Skeletal muscle tissue (tissue), 3 donors: ENCODE measurements at regions not wholly inside any gene's neighbourhood (a gene's known extent, or its start where the extent isn't known, plus 50 kb on each side); places are given as distances from the start of the nearest gene placed in this dataset.

Experiments
- H3K27ac ChIP-seq: one replicate; pipeline ENCODE4 v1.7.0; 2013; ENCODE audit warnings: mild to moderate bottlenecking, low read depth, low read length, inconsistent platforms
- H3K27me3 ChIP-seq, 3 donors: one replicate each; pipeline ENCODE4 v1.7.0; 2013; ENCODE audit warnings: low read length in 3 of 3; ENCODE audit not compliant: control insufficient read depth in 3 of 3, insufficient read depth in 3 of 3
- H3K36me3 ChIP-seq, 3 donors: one replicate each; pipeline ENCODE4 v1.7.0; 2013; ENCODE audit warnings: low read length in 3 of 3; ENCODE audit not compliant: control insufficient read depth in 3 of 3, insufficient read depth in 3 of 3
- H3K4me1 ChIP-seq, 3 donors: one replicate each; pipeline ENCODE4 v1.7.0; 2013; ENCODE audit warnings: low read length in 3 of 3, mild to moderate bottlenecking in 3 of 3; ENCODE audit not compliant: control insufficient read depth in 3 of 3, insufficient read depth in 3 of 3
- H3K4me3 ChIP-seq, 3 donors: one replicate each; pipeline ENCODE4 v1.7.0; 2013; ENCODE audit warnings: low read length in 3 of 3
- H3K9ac ChIP-seq, 3 donors: one replicate each; pipeline ENCODE4 v1.7.0; 2013; ENCODE audit warnings: low read length in 3 of 3, mild to moderate bottlenecking in 3 of 3, moderate library complexity in 2 of 3, low read depth in 1 of 3
- H3K9me3 ChIP-seq, 3 donors: one replicate each; pipeline ENCODE4 v1.7.0; 2013; ENCODE audit warnings: low read length in 3 of 3; ENCODE audit not compliant: control insufficient read depth in 3 of 3
- donor health status: Osteomylitis.

DNA sequence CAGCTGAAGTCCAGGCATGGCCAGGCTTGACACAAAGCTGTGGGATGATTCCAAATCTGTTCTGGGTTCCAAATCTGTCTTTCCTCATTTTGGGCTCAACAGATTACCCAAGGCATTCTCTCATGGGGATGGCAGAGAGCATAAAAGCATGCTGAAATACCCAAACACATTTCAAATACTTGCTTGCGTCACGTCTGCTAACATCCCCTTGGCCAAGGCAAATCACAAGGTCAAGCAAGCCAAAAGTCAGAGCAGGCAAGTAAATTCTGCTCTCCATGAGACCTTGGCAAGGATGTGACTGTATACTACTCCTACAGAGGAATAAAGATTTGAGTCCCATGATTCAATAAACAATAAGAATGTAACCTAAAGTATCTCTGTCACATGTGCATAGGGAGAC, 306.7 kb downstream of the EPB41L4A start:
- no peak overlapping the region for H3K4me3 ChIP-seq
- H3K4me1 ChIP-seq, result no peaks in the 10 kb centered on the region
- H3K9me3 ChIP-seq, result no peaks in the 10 kb centered on the region
- H3K27ac ChIP-seq, result no peak overlapping the region
- no peak overlapping the region for H3K9ac ChIP-seq
- no peaks in the 10 kb centered on the region for H3K36me3 ChIP-seq
- no peaks in the 10 kb centered on the region for H3K27me3 ChIP-seq

DNA sequence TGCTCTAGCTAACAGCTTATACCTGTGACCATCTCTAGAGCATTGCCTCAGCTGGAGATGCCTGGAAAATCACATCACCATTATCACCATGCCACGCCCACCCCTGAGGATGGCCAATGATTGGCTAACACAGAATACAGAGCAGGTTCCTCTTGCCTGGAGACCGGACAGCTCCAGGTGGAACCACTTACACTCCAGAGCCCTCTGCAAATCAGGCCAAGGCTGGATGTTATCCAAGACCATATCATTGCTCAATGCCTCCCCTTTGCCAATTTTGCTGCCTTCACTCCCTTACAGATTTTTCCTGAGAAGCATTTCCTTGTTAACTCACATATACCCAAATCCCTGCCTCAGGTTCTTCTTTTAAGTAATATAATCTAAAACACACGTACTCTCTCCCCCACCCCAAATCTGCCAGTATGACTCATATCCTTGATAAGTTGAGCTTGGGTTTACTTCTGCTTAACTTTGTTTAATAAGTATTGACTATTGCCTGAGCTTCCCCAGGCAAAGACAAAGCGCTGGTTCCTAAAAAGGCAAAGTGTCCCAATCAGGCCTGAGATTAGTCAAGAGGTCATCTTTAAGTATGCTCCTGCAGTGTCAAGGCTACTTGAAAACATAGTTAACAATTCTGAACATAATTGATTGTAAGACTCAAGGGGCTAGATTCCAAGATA, 309.6 kb downstream of the EPB41L4A start:
- no peaks in the 10 kb centered on the region for H3K4me1 ChIP-seq
- H3K9ac ChIP-seq, result no peak overlapping the region
- no peak overlapping the region for H3K27ac ChIP-seq
- no peaks in the 10 kb centered on the region for H3K27me3 ChIP-seq
- no peak overlapping the region for H3K4me3 ChIP-seq
- no peaks in the 10 kb centered on the region for H3K36me3 ChIP-seq
- H3K9me3 ChIP-seq, result no peaks in the 10 kb centered on the region

DNA sequence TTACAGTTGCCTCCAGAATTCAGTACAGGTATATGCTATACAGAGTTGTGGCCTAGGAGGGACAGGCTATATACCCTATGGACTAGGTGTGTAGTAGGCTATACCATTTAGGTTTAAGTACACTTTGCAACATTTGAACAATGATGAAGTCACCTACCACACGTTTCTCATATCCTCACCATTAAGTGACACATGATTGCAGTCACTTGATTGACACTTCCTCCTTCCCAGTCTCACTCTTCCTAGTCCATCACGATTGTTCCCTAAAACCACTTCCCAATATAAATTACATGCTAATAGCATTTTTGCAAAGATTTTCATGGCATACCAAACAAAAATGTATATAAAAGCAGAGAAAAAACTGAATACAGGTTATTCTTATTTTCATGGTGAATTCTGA, 312.2 kb downstream of the EPB41L4A start:
- H3K36me3 ChIP-seq, result no peaks in the 10 kb centered on the region
- no peaks in the 10 kb centered on the region for H3K27me3 ChIP-seq
- no peaks in the 10 kb centered on the region for H3K4me1 ChIP-seq
- no peak overlapping the region for H3K27ac ChIP-seq
- no peaks in the 10 kb centered on the region for H3K9me3 ChIP-seq
- no peak overlapping the region for H3K4me3 ChIP-seq
- no peak overlapping the region for H3K9ac ChIP-seq

DNA sequence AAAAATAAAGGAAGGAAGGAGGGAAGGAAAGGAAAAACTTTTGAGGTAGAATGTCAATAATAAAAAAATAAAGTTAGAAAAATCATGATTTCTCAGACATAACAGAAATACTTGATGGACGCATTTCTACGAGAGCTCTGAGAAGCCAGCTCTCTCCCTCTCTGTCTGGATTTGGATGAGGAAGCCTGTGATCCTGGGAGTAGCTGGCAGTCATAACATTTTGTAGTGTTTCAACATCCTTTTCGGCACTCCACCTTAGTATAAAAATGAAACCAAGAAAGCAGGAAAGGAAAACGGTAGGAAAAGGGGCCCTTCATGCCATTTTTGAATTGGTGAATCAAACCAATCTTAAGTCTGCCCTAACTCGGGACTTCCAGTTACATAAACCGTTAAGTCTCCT, 321.3 kb downstream of the EPB41L4A start:
- H3K9ac ChIP-seq, result no peak overlapping the region
- no peaks in the 10 kb centered on the region for H3K27me3 ChIP-seq
- H3K36me3 ChIP-seq, result no peaks in the 10 kb centered on the region
- H3K27ac ChIP-seq, result no peak overlapping the region
- no peaks in the 10 kb centered on the region for H3K9me3 ChIP-seq
- H3K4me1 ChIP-seq, result no peaks in the 10 kb centered on the region
- H3K4me3 ChIP-seq, result no peak overlapping the region

DNA sequence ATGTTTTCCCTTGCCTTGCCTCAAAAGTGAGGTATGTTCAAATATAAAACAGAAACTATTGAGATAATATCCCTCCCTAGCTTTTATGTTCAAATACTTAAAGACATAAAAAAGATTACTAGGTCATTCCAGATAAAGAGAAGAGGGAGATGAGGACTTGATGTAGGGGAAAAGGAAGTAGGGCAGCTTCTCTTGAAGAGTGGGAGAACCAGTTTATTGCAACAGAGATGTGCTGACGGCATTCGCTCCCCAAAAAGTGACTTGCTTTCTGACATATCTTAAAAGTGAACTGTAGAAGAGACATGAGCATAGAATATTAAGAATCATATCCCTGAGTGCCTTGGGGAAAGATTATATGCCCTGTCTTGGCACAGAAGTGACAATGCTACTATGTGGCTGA, 330.2 kb upstream of the NREP start:
- Histone ChIP-seq H3K36me3 (no peaks in the 10 kb centered on the region), H3K4me3 (no peak overlapping the region), H3K9ac (no peak overlapping the region), H3K4me1 (no peaks in the 10 kb centered on the region), H3K9me3 (no peaks in the 10 kb centered on the region), H3K27ac (no peak overlapping the region), H3K27me3 (no peaks in the 10 kb centered on the region)

DNA sequence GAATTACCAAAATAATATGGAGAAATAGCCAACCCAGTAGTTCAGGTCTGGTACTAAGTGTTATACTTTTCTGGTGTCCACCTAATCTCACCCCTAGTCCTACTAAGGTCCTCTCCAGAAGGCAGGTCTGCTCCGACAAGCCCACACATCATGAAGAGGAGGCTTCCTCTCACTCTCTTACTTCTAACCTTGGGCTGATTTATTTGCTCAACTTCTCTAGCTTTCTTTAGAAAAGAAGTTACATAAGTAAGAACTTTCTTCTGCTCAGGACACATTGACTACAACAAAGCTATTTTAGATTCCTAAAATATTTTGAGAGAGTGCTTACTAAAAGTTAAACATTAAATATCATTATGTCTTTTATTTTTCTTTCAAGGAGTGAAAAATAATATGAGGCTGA, 329.7 kb upstream of the NREP start:
- no peaks in the 10 kb centered on the region for H3K36me3 ChIP-seq
- H3K27ac ChIP-seq, result no peak overlapping the region
- no peak overlapping the region for H3K4me3 ChIP-seq
- no peak overlapping the region for H3K9ac ChIP-seq
- no peaks in the 10 kb centered on the region for H3K4me1 ChIP-seq
- no peaks in the 10 kb centered on the region for H3K27me3 ChIP-seq
- no peaks in the 10 kb centered on the region for H3K9me3 ChIP-seq

DNA sequence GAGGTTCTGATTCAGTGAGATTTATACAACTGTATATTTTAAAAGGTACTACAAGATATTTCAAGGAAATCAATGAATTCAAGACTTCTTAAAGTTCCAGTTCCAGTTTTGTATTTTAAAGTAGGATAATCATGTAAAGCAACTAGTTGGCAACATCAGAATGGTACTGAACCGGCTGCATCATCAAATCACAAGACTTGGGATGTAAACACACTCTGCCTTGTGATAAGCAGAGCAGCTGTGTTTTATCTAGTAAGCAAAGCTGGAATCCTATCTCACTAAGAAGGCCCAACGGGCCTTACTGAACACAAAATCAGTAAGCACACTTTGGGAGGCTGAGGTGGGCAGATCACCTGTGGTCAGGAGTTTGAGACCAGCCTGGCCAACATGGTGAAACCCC, 327.2 kb upstream of the NREP start:
- no peak overlapping the region for H3K27ac ChIP-seq
- H3K27me3 ChIP-seq, result no peaks in the 10 kb centered on the region
- H3K9me3 ChIP-seq, result no peaks in the 10 kb centered on the region
- no peak overlapping the region for H3K4me3 ChIP-seq
- no peaks in the 10 kb centered on the region for H3K4me1 ChIP-seq
- no peaks in the 10 kb centered on the region for H3K36me3 ChIP-seq
- H3K9ac ChIP-seq, result no peak overlapping the region

DNA sequence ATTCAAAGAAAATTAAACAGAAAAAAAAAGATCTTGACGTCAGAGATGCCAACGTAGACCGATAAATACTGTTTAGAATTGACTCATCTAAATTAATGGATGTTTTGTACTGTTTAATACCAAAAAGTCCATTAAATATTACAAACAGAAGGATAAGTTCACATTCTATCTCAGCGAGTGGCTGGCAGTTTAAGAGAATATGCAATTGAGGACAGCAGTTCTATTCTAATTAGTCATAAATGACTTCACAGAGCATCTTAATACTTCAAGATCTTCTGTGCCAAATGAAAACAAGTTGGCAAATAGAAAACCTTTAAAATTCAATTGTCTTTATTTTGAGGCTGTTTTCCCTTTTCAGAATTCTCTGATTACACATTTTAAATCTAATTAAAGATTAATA, 326.6 kb upstream of the NREP start:
- H3K9ac ChIP-seq, result no peak overlapping the region
- no peak overlapping the region for H3K27ac ChIP-seq
- H3K9me3 ChIP-seq, result no peaks in the 10 kb centered on the region
- no peaks in the 10 kb centered on the region for H3K27me3 ChIP-seq
- no peaks in the 10 kb centered on the region for H3K36me3 ChIP-seq
- H3K4me3 ChIP-seq, result no peak overlapping the region
- no peaks in the 10 kb centered on the region for H3K4me1 ChIP-seq

DNA sequence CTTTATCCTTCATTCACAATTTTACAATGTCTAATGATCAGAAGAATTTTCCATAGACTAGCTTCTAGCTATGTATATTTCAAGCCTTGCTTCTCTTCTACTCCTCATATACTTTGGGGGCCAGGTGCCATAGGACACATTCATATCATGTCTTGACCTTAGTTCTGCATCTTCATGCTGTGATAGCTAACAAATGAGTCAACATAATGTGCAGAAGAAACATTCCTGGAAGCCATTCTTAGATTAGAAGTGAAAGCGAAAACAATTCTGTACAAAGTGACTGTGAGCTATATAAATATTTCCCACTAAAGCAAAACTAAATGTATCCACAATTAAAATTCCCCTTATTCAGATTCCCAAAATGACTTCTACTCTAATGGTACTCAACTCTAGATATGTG, 320.2 kb upstream of the NREP start:
- no peaks in the 10 kb centered on the region for H3K27me3 ChIP-seq
- H3K9ac ChIP-seq, result no peak overlapping the region
- H3K36me3 ChIP-seq, result no peaks in the 10 kb centered on the region

DNA sequence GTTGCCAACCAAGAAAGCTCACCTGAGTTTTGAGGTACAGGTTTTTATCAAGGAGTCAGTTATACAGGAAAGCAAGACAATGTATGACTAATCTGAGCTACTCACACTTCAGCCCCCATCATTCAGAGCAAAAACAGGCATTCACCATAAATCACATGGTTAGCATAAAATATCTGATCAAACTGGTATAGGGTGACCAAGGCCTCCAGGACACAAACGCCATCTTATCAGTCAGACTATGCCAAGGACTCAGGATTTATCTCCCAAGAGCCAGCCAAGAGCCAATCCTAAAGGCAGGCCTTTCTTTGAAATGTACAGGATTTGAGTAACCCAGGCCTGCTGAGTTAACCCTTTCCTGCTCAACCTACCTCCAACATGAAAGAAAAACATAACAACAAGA, 313.0 kb upstream of the NREP start:
- no peaks in the 10 kb centered on the region for H3K27me3 ChIP-seq
- H3K9ac ChIP-seq, result no peak overlapping the region
- H3K4me1 ChIP-seq, result no peaks in the 10 kb centered on the region
- no peaks in the 10 kb centered on the region for H3K36me3 ChIP-seq
- no peaks in the 10 kb centered on the region for H3K9me3 ChIP-seq
- H3K4me3 ChIP-seq, result no peak overlapping the region
- no peak overlapping the region for H3K27ac ChIP-seq

More for the DNA sequence above, 320.2 kb upstream of the NREP start:
- Histone ChIP-seq H3K27ac (no peak overlapping the region), H3K9me3 (no peaks in the 10 kb centered on the region), H3K4me1 (no peaks in the 10 kb centered on the region), H3K4me3 (no peak overlapping the region)

DNA sequence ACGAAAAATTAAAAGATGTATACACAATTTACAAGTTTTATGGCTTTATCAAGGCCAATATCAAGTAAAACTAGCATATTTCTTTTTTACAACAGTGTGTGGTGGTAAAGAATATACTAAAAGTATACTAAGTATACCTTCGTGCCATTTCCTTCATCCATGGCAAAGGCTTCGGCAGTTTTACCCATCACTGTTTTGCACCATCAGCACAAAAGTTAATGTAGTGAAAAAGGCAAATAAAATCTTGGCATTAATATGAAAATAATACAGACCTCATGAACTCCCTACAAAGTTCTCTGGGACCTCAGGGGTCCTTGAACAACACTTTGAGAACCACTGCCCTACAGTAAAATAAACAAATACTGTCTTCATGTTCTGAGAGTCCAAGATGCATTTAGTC, 312.3 kb upstream of the NREP start:
- H3K27me3 ChIP-seq, result no peaks in the 10 kb centered on the region
- H3K27ac ChIP-seq, result no peak overlapping the region
- no peaks in the 10 kb centered on the region for H3K36me3 ChIP-seq
- no peaks in the 10 kb centered on the region for H3K4me1 ChIP-seq
- H3K9me3 ChIP-seq, result no peaks in the 10 kb centered on the region
- H3K9ac ChIP-seq, result no peak overlapping the region
- H3K4me3 ChIP-seq, result no peak overlapping the region
